Lower leg skin (tissue), 3 donors: ENCODE measurements at regions not wholly inside any gene's neighbourhood (a gene's known extent, or its start where the extent isn't known, plus 50 kb on each side); places are given as distances from the start of the nearest gene placed in this dataset.

Experiments
- CTCF ChIP-seq, 3 donors: fragments of 450-650 bp; IDR thresholded peaks; one replicate each; pipeline ENCODE4 v1.5.1; 2016; ENCODE audit warnings: antibody characterized with exemption in 3 of 3, mild to moderate bottlenecking in 3 of 3, moderate library complexity in 2 of 3
- POLR2A ChIP-seq, 2 donors: fragments of 450-650 bp; IDR thresholded peaks; one replicate each; pipeline ENCODE4 v1.6.1; 2016 to 2017; ENCODE audit warnings: antibody characterized with exemption in 2 of 2, mild to moderate bottlenecking in 1 of 2, moderate library complexity in 1 of 2

- TF ChIP-seq CTCF (IDR thresholded peaks at IDR 0.05) (no peak), POLR2A (IDR thresholded peaks at IDR 0.05) (no peak)
Observed at GRCh38 chr18:45402485-45403056, 212.7 kb upstream of the SLC14A2 start.
